Tibial artery (tissue), 4 donors: ENCODE measurements at regions not wholly inside any gene's neighbourhood (a gene's known extent, or its start where the extent isn't known, plus 50 kb on each side); places are given as distances from the start of the nearest gene placed in this dataset.

ENCODE experiments used
- DNase-seq, 2 donors: peaks; one replicate each; pipeline ENCODE4 v3.0.0-alpha.2; 2019
- H3K27ac ChIP-seq, 2 donors: fragments of 200-600 bp; sonication (generic) in 1 of 2; 1 replicate in 1 of 2; 2 replicates in 1 of 2; pipeline ENCODE4 v1.5.1; 2018 to 2019; ENCODE audit warnings: mild to moderate bottlenecking in 1 of 2
- H3K27me3 ChIP-seq, 2 donors: fragments of 200-600 bp; sonication (generic) in 1 of 2; one replicate each; pipeline versions ENCODE4 v1.5.1 to v1.6.0; 2016 to 2019
- H3K36me3 ChIP-seq, 3 donors: fragments of 200-600 bp; sonication (generic) in 2 of 3; one replicate each; pipeline ENCODE4 v1.5.1; 2016 to 2019; ENCODE audit warnings: mild to moderate bottlenecking in 2 of 3
- H3K4me1 ChIP-seq, 4 donors: fragments of 200-600 bp; sonication (generic) in 2 of 4; 1 replicate in 3 of 4; 2 replicates in 1 of 4; pipeline ENCODE4 v1.5.1; 2016 to 2019
- H3K4me3 ChIP-seq, 2 donors: fragments of 200-600 bp; sonication (generic) in 1 of 2; 1 replicate in 1 of 2; 2 replicates in 1 of 2; pipeline ENCODE4 v1.5.1; 2018 to 2019; ENCODE audit warnings: mild to moderate bottlenecking in 2 of 2
- H3K9me3 ChIP-seq, 3 donors: fragments of 200-600 bp; sonication (generic) in 1 of 3; one replicate each; pipeline ENCODE4 v1.5.1; 2016 to 2019
- intact Hi-C: fragments of 100-400 bp; cut with DNase I; formaldehyde crosslinking; loops from one replicate; pipeline ENCODE4 v1.15.0; 2023; ENCODE audit warnings: low total_unique reads
- TF ChIP-seq, protein P1 (sequence below), 2 experiments: fragments of 200-600 bp in 1 of 2; fragments of 450-650 bp in 1 of 2; IDR thresholded peaks; one replicate each; pipeline ENCODE4 v1.5.1; 2017 to 2019; ENCODE audit warnings: antibody characterized with exemption in 2 of 2, mild to moderate bottlenecking in 1 of 2, moderate library complexity in 1 of 2

DNA sequence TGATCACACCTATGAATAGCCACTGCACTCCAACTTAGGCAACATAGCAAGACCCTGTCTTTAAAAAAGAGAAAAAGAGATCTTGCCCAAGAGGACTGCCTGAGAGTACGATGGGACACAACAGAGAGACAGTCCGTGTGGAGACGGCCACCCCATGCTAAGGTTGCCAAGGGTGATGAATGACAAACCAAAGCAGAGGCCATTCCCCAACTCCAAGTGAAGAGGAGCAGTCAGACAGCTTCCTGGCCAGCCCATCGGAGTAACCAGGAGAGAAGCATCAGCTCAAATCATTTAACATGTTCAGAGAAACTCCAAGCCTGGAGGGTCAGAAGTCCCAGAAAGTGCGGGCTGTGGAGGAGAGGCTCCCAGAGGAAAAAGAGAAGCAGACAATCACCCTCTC, 63.9 kb upstream of the SUB1 start:
- no peak overlapping the region for H3K4me3 ChIP-seq

DNA sequence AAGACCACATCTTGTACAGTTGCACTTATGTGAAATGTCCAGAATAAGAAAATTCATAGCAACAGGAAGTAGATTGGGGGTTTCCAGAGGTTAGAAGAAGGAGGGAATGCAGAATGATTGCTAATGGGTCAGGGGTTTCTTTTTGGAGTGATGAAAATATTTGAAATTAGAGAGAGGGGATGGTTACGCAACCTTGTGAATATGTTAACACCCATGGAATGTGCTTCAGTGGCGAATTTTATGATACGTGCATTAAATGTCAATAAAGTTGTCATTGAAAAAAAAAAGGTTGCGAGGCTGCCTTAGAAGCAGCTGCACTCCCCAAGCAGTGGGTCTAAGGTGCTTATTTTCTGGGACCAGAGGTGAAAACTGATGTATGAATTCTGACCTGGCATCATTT, 64.4 kb upstream of the SUB1 start:
- Histone ChIP-seq H3K9me3 (no peaks in the 10 kb centered on the region), H3K27ac (no peak overlapping the region), H3K4me3 (no peak overlapping the region), H3K36me3 (no peaks in the 10 kb centered on the region), H3K4me1 (no peaks in the 10 kb centered on the region), H3K27me3 (no peaks in the 10 kb centered on the region)
- intact Hi-C loops, result no loop called here
- TF ChIP-seq, protein P1, sequence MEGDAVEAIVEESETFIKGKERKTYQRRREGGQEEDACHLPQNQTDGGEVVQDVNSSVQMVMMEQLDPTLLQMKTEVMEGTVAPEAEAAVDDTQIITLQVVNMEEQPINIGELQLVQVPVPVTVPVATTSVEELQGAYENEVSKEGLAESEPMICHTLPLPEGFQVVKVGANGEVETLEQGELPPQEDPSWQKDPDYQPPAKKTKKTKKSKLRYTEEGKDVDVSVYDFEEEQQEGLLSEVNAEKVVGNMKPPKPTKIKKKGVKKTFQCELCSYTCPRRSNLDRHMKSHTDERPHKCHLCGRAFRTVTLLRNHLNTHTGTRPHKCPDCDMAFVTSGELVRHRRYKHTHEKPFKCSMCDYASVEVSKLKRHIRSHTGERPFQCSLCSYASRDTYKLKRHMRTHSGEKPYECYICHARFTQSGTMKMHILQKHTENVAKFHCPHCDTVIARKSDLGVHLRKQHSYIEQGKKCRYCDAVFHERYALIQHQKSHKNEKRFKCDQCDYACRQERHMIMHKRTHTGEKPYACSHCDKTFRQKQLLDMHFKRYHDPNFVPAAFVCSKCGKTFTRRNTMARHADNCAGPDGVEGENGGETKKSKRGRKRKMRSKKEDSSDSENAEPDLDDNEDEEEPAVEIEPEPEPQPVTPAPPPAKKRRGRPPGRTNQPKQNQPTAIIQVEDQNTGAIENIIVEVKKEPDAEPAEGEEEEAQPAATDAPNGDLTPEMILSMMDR (IDR thresholded peaks at IDR 0.05), result no peak
- no peak for DNase-seq

More for the DNA sequence above, 63.9 kb upstream of the SUB1 start:
- intact Hi-C loops, result no loop called here
- Histone ChIP-seq H3K27ac (no peak overlapping the region), H3K4me1 (no peaks in the 10 kb centered on the region), H3K27me3 (no peaks in the 10 kb centered on the region), H3K9me3 (no peaks in the 10 kb centered on the region), H3K36me3 (no peaks in the 10 kb centered on the region)
- TF ChIP-seq, protein P1 (IDR thresholded peaks at IDR 0.05), result no peak
- DNase-seq, result no peak

DNA sequence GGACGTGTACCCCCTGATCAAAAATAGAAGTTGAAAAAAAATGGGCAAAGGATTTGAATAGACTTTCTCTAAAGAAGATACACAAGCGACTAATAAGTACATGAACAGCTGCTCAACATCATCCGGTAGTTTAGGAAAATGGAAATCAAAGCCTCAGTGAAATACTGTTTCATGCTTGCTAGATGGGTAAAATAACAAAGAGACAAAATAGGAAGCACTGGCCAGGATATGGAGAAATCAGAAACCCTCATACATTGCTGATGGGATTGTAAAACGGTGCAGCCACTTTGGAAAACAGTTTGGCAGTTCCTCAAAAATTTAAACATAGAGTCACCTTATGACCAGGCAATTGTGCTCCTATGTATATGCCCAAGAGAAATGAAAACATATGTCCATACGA, 65.0 kb upstream of the SUB1 start:
- Histone ChIP-seq H3K27ac (no peak overlapping the region), H3K4me1 (no peaks in the 10 kb centered on the region), H3K4me3 (no peak overlapping the region), H3K36me3 (no peaks in the 10 kb centered on the region), H3K27me3 (no peaks in the 10 kb centered on the region), H3K9me3 (no peaks in the 10 kb centered on the region)
- TF ChIP-seq, protein P1 (IDR thresholded peaks at IDR 0.05), result no peak
- no peak for DNase-seq
- intact Hi-C loops, result no loop called here

DNA sequence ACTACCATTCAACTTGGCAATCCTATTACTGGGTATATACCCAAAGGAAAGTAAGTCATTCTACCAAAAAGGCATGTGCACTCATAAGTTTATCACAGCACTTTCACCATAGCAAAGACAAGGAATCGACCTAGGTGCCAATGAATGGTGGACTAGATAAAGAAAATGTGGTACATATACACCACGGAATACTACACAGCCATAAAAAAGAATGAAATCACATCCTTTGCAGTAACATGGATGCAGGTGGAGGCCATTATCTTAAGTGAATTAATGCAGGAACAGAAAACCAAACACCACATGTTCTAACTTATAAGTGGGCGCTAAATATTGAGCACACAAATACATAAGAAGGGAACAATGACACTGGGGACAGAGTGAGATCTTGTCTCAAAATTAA, 65.8 kb upstream of the SUB1 start:
- H3K9me3 ChIP-seq, result no peaks in the 10 kb centered on the region
- H3K4me1 ChIP-seq, result no peaks in the 10 kb centered on the region
- H3K27ac ChIP-seq, result no peak overlapping the region
- intact Hi-C loops, result no loop called here
- TF ChIP-seq, protein P1 (IDR thresholded peaks at IDR 0.05), result no peak
- H3K27me3 ChIP-seq, result no peaks in the 10 kb centered on the region
- DNase-seq, result no peak
- no peak overlapping the region for H3K4me3 ChIP-seq
- no peaks in the 10 kb centered on the region for H3K36me3 ChIP-seq

DNA sequence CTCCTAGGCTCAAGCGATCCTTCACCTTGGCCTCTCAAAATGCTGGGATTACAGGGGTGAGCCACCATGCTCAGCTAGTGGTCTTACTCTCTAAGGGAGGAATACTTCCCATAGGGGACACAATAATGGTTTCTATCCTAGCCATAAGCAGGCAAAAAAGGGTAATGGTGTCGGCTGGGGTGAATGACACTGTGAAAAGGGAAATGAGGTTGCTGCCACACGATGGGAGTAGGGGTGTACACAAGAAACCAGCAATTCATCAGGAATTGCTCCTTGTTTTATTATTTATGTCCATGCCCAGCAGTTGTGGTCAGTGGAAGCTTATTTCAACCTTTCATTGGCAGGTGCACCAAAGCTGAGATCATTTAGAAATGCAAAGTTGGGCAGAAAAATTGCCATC, 70.3 kb upstream of the ZFR start:
- H3K27me3 ChIP-seq, result no peaks in the 10 kb centered on the region
- no peak overlapping the region for H3K27ac ChIP-seq
- no peak overlapping the region for H3K4me3 ChIP-seq
- intact Hi-C loops, result no loop called here
- TF ChIP-seq, protein P1 (IDR thresholded peaks at IDR 0.05), result no peak
- DNase-seq, result no peak
- H3K4me1 ChIP-seq, result no peaks in the 10 kb centered on the region
- no peaks in the 10 kb centered on the region for H3K36me3 ChIP-seq
- no peaks in the 10 kb centered on the region for H3K9me3 ChIP-seq

DNA sequence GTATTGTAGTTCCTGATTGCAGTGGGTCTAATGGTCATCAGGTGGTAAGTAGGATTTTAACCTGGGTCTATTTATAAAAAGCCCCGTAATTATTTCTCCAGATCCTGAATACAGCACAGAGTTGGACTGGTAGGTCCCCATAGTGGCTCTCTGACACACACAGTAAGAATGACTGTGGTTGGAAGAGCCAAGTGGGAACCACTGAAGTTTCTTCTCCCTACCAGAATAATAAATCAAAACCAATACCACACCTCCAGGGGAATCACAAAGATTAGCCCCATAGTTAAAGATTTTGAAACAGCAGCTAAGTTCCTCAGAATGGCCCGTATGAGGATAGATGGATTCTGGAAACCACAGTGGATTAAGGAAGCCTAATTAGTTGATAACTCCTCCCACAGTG, 68.4 kb upstream of the ZFR start:
- H3K36me3 ChIP-seq, result no peaks in the 10 kb centered on the region

More for the DNA sequence above, 68.4 kb upstream of the ZFR start:
- Histone ChIP-seq H3K27ac (no peak overlapping the region), H3K4me3 (no peak overlapping the region), H3K27me3 (no peaks in the 10 kb centered on the region), H3K9me3 (no peaks in the 10 kb centered on the region), H3K4me1 (no peaks in the 10 kb centered on the region)
- TF ChIP-seq, protein P1 (IDR thresholded peaks at IDR 0.05), result no peak
- intact Hi-C loops, result no loop called here
- no peak for DNase-seq
